ENCODE measurements at regions not wholly inside any gene's neighbourhood (a gene's known extent, or its start where the extent isn't known, plus 50 kb on each side); places are given as distances from the start of the nearest gene placed in this dataset.

GRCh38 chr1:222404710-222405109 is 143.2 kb downstream of the HHIPL2 start:
- TF ChIP-seq CTCF (conservative IDR thresholded peaks at IDR 0.05; ENCODE audit: low read length), result no peak
- TF ChIP-seq EZH2phosphoT487 (IDR thresholded peaks at IDR 0.05; ENCODE audit: borderline replicate concordance), result no peak
